Renal cortical epithelial cell (primary cell): ENCODE measurements at regions not wholly inside any gene's neighbourhood (a gene's known extent, or its start where the extent isn't known, plus 50 kb on each side); places are given as distances from the start of the nearest gene placed in this dataset.

Experiments used
- DNase-seq: peaks from one replicate; pipeline ENCODE4 v3.0.0-alpha.2; 2011; ENCODE audit warnings: low read depth

- DNase-seq, result no peak
Measured at GRCh38 chr2:57510704-57511103, 535.9 kb upstream of the VRK2 start.

- DNase-seq, result no peak
Measured at GRCh38 chr2:57515366-57515765, 531.2 kb upstream of the VRK2 start.

GRCh38 chr2:57516698-57517340, 529.8 kb upstream of the VRK2 start:
- peak; percentile 67 for DNase-seq

- no peak for DNase-seq
Measured at GRCh38 chr2:57523304-57523703, 523.3 kb upstream of the VRK2 start.

GRCh38 chr2:57527685-57528084, 518.9 kb upstream of the VRK2 start:
- DNase-seq, result no peak

GRCh38 chr2:57528499-57528898, 518.1 kb upstream of the VRK2 start:
- no peak for DNase-seq

- DNase-seq, result no peak
Measured at GRCh38 chr2:57534358-57534757, 512.2 kb upstream of the VRK2 start.

GRCh38 chr2:57536535-57537231, 509.9 kb upstream of the VRK2 start:
- no peak for DNase-seq

- no peak for DNase-seq
Measured at GRCh38 chr2:57539761-57540160, 506.8 kb upstream of the VRK2 start.

GRCh38 chr2:57542081-57542480, 504.5 kb upstream of the VRK2 start:
- DNase-seq, result peak; percentile 59

GRCh38 chr2:57543211-57543610, 503.4 kb upstream of the VRK2 start:
- no peak for DNase-seq

GRCh38 chr2:57544624-57545023, 502.0 kb upstream of the VRK2 start:
- no peak for DNase-seq

GRCh38 chr2:57546478-57546877, 500.1 kb upstream of the VRK2 start:
- no peak for DNase-seq

GRCh38 chr2:57549642-57550102, 496.9 kb upstream of the VRK2 start:
- DNase-seq, result peak; percentile 20

GRCh38 chr2:57550912-57551311, 495.7 kb upstream of the VRK2 start:
- no peak for DNase-seq

GRCh38 chr2:57552885-57553284, 493.7 kb upstream of the VRK2 start:
- no peak for DNase-seq

GRCh38 chr2:57554348-57554747, 492.3 kb upstream of the VRK2 start:
- peak; percentile 5 for DNase-seq

GRCh38 chr2:57558312-57558711, 488.3 kb upstream of the VRK2 start:
- DNase-seq, result no peak

- DNase-seq, result no peak
Measured at GRCh38 chr2:57562495-57562894, 484.1 kb upstream of the VRK2 start.

GRCh38 chr2:57563015-57563414, 483.6 kb upstream of the VRK2 start:
- DNase-seq, result no peak

- DNase-seq, result no peak
Measured at GRCh38 chr2:57567245-57567644, 479.4 kb upstream of the VRK2 start.

- DNase-seq, result no peak
Measured at GRCh38 chr2:57569396-57569795, 477.2 kb upstream of the VRK2 start.

GRCh38 chr2:57570961-57571360, 475.6 kb upstream of the VRK2 start:
- no peak for DNase-seq
